NCI-H1105 treated with DMSO at 0.1 percent for 48 hours (cell line): ENCODE measurements at regions not wholly inside any gene's neighbourhood (a gene's known extent, or its start where the extent isn't known, plus 50 kb on each side); places are given as distances from the start of the nearest gene placed in this dataset.
"Not testable (repeated sequence)": the region's sequence is repeated elsewhere in the genome, so short reads cannot be mapped to it uniquely, and the experiment has no call there.

Experiments used
- DNase-seq: peaks from one replicate; lab custom pipeline; 2025; lab: John Stamatoyannopoulos, UW

DNA sequence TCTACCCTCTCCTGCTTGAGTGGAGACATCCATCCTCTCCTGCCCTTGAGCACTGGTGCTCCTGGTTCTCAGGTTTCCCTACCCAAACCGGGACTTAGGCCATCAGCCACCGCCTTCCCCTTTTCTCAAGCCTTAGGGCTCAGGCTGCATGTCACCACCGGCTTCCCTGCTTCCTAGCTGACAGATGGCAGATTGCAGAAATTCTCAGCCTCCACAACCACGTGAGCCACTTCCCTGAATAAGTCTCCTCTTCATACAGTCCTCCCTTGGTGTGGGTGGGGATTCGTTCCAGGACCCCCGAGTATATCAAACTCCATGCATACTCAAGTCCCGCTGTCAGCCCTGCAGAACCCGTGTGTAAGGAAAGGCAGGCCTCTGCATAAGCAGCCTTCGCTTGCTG lies 203.5 kb upstream of the ZNF32 start:
- DNase-seq, result no peak

DNA sequence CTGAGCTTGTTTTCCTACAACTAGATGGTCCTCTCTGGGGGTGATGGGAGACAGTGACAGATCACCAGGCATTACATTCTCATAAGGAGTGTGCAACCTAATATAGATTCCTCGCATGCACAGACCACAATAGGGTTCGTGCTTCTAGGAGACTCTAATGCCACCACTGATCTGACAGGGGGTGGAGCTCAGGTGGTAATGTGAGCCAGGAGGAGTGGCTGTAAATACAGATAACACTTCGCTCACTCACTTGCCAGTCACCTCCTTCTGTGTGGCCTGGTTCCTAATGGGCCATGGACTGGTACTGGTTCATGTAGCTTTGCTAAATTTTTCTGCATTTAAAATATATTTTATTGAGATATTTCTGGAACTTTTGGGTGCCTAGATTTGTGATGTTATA lies 202.3 kb upstream of the ZNF32 start:
- no peak for DNase-seq

DNA sequence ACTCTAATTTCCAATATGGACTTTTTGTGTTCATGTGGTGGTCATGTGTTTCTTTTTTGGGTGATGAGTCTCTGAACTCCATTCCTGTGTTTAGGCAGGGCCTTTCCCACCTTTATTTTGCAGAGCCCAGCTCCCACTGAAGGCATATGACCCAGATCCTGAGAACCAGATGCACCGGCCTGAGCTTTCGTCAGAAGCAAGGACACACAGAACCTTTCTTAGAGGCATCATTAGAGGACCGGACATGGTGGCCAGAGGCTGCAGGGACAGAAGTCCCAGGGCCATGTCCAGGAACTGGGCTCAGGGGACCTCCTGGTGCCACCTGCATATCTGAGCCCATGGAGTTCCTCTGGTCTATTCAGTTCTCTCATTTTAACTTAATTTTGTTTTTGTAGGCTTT lies 200.9 kb upstream of the ZNF32 start:
- no peak for DNase-seq

DNA sequence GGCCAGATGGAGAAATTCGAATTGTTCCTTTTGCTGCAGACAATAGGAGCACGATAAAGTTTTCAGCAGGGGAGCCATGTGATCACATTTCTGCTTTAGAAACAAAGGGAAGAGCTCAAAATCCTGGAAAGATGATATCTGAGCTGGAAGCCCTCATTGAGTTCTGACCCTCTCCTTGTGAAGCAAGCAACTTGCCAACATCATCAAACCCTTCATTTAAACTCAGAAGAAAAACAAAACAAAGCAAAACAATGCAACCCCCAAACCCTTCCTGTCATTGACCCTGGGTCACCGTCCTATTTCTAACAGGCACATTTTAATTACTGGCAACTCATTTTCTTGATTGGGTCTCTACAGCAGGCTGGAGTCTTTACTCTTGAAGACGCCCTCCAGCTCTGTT lies 198.3 kb upstream of the ZNF32 start:
- DNase-seq, result no peak

DNA sequence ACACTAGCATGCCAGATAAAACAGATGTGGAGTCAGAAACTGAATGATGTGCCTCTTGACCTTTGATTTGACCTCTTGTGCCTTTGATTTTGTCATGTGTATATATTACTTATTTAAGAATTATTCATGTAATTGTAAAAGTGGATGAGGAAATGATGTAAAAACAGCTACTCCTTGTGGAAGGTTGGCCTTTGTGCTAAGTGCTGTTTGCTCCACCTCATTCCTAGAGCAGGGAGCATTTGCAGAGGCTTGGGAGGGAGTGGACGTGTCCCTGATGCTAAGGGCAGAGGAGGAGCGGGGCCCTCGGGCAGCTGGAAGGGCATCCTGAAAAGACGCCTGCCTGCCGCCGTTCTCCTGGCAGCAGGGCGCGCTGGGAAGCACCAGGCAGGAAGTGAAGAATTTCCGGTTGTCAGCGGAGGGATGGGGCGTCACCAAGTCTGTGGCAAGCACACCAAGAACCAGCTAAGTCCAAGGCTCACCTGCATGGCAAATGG lies 197.6 kb upstream of the ZNF32 start:
- DNase-seq, result no peak

DNA sequence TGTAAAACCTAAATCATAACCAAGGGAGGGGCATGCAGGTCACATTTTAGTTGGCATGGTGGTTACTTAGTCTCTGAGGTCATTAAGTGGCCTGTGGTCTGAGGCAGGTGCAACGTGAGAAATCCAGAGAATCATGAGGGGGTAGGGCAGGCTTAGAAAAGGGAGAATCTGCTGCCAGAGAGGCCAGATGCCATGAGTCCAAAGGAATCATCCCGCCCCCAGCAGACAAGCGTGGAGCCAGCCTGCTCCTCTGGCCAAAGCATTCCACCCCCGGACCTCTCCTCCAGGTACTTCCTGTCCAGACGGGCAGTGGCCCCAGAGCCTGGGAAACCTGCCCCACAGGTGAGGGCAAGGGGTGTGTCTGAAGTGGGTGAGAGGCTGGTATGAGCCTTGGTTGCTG lies 196.4 kb upstream of the ZNF32 start:
- DNase-seq, result no peak

DNA sequence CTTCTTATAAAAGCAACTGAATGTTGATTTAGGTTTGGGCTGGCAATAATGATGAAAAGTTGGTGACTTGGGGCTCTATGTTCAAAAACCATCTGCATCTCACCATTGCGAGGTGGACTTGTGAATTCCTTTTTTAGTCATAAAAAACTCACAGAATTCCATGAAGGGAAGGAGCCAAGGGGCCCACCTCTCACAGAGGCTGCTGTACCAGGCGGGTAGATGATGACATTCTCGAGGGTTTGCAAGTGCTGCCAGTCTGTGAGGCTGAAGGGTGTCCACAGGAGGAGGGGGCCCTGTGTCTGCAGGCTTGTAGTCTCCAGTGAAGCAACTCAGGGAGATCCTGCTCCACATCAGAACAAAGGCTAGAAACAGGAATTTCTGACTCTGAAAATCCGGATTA lies 195.5 kb upstream of the ZNF32 start:
- no peak for DNase-seq

DNA sequence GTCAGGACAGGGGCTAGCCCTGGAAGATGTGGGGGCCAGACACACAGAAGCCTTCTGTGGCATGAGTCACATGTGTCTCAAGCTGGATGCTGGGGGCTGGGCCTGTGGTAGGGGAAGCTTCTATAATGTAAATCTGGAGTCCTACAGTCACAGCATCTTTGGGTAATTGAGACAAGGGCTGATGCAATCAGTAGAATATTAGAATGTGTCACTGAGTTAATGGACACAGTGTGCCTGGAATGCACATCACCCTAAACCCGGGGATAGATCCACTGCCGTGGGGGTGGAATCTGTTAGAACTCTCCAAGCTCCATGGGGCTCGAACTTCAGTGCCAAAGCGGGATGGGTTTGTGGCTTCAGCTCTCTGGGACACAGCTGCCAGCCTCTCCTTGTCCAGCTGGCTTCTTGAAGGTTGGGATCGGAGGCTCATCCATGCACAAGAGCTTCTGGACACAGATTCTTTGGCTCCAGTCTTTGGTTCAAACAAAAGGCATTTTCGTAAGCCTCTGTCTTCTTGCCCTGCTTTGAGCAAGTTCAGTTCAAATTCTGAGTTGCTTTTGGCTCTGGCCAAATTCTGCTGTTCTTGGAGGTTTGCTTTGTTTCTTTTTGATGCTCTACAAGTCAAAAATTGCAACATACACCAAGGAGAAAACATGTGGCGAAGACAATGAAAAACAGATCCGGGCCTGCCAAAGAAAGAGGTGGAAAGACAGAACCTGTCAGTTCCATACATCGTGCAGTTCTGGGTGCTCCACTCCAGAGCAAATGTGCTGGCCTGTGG lies 194.8 kb upstream of the ZNF32 start:
- DNase-seq, result no peak

DNA sequence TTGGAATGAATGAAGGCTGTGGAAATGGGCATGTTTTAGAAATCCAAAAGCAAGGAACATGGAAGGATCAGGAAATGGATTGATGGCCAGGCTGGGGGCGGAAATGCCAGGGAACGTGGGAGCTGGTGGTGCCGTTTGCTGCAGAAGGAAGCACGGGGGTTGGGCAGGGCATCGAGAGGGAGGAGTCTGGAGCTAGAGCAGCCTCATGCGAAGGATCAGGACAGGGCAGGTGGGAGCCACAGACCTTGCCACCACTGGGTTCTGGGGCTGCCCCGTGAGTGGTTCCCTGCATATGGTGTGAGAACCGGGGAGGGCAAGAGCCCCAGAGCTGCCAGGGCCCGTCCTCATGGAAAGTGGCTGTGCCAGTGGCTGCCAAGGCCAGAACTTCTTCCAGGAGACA lies 193.8 kb upstream of the ZNF32 start:
- DNase-seq, result no peak

DNA sequence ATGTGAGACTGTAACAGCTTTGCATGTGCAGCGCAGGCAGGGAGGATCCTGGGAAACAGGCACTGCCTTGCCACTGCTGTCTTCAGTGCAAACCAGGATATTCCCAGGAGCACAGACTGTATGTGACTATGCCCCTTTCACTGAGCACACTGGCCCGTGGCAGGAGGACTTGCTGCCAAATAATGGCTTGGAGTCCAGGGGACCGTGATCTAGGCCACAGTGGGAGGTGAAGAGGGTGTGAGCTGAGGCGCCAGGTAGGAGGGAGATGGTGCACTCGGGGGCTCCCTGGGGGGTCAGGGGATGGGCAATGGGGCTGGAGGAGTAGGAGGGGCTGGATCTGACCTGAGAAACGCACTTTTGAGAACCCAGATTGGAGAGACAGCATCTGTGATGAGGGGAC lies 193.4 kb upstream of the ZNF32 start:
- no peak for DNase-seq

DNA sequence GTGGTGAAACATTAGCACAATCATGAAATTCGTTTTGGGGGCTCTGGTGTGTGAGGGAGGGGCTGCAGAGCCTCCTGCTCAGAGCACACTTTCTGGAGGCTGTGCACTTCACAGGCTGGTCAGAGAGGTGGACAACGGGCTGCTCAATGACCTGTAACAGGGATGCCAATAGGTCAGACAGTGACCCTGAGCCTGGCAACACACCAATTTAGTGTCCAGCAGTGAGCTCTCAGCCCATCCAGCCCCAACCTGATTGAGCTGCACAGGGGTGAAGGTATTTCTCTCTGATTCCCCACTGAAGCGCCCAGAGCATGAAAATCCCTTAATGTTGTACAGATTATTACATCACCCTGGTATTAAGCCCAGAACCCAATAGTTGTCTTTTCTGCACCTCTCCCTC lies 191.3 kb upstream of the ZNF32 start:
- no peak for DNase-seq

DNA sequence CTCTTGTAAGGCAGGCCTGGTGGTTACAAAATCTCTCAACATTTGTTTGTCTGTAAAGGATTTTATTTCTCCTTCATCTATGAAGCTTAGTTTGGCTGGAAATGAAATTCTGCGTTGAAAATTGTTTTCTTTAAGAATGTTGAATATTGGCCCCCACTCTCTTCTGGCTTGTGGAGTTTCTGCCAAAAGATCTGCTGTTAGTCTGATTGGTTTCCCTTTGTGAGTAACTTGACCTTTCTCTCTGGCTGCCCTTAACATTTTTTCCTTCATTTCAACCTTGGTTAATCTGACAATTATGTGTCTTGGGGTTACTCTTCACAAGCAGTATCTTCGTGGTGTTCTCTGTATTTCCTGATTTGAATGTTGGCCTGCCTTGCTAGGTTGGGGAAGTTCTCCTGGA lies 186.1 kb upstream of the ZNF32 start:
- DNase-seq, result not testable (repeated sequence)

DNA sequence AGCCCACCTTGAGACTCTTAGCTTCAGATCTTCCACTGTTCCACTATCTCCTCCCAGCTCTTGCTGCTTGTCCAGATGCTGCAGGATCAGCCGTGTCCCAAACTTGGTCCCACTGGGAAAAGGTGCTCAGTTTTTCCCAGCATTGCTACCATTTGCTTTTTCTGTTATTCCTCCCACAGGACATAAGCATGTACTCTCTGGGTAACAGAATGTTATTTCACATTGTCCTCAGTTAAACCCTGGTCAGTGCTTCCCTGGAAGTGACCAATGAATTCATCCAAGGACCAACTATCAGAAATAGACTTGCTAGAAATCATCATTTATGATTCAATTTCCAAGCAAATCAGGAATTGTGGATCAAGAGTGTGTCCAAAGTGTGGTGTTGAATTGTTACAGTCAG lies 179.2 kb upstream of the ZNF32 start:
- no peak for DNase-seq

DNA sequence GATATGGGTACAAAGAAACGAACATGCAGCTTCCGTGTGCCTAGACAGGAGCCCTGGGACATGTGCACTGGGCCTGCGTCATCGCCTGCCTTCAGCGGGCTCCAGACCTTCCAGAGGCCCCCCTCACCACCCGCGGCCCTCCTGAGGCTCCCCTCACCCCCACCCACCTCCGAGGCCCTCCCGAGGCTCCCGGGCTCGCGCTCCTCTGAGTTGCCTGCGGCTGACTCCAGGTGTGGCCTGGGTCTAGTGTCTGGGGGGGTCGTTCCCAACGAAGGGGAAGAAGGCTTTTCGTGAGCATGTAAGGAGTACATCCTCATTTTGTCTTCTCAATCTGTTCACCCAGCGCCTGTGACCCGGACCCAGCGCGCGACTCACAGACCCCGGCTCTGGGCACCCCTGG lies 177.3 kb upstream of the ZNF32 start:
- DNase-seq, result no peak

DNA sequence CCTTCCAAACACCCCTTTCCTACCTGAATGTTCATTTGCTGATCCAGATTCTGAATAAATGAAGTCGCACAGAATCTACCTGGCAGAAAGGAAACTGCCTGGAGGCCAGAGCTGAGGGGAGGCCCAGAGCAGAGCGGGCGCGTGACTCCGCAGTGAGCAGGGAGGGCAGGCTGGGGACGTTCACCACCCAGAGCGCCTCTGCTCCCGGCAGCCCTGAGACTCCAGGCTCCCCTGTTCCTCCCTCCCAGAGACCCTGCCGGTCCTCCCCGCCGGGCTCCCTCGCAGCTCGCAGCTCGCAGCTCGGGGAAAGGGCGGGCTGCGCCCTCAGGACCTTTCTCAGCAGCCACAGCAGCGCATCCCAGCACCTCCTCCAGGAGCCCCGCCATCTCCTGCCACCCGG lies 176.7 kb upstream of the ZNF32 start:
- DNase-seq, result no peak

DNA sequence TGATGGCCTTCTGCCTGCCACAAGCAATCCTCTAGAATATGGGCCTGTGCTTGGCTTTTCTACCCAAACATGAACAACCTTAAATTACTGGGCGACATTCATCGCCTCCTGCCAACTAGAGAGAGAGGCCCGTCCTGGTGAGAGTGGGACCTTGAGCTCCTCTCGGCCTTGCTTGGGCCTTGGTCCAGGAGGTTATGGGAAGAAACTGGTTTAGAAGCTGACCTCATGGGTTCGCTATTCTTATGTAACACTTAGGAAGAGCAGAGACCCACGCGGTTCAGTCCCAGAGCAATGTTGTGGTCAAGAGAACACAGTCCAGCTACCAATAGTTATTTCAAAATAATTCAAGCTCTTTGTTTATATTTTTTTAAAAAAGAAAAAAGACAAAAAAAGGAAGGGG lies 176.3 kb upstream of the ZNF32 start:
- DNase-seq, result no peak

DNA sequence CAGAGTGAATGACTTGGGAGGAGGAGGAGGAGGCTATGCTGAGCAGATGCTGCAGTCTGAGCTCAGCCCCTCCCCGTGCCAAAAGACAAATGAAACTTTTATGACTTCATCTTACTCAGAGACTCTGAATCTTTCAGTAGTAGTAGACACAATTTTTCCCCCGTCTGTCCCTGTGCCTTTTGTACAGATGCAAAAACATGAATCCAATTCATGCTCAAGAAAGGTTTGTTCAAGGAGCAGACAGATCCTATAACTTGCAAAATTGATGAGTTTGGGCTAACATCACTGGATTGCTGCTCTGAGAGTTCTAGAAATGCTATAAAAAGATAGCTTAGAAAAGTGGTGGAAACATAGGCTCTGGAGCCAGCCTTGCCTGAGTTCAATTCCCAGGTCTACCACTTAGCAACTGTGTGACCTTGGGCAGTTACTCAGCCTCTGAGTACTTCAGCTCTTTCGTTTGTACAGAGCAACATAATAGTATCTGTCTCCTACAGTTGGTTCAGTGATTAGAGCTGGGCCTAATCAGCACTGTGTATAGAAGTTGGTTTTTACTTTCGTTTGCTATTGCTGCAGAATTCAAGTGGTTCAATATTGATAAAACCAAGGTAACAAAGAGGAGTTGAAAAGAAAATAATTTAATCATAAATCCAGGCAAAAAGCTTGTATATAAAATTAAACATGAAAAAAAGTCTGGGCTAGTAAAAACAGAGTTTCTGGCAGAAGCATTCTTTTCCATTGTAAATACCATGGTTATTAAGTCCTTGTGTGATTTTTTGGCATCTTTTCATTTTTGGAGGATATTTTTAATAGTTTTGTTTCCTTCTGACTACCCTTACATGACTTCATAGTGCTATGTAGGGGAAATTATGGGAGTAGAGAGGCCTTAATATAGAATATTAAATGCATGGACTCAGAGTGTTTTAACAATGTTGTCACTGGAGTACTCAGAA lies 174.2 kb upstream of the ZNF32 start:
- no peak for DNase-seq

DNA sequence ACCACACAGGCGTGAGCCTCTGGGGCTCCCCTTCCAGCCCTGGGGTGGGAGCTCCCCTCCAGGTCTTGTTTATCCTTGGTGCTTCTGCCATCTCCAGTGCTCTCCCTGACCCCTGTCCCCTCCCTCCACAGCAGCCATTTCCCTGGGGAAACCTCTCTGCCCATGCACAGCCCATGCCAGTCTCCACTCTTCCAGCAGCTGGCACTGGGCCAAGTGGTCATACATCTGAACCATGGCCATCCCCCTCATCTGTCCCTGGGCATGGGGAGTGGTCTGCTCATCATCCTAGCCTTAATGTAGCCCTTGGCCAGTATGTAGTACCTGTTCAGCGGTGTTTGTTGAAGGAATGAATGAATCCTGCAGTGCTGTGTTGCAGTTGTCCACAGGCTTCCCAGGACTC lies 172.4 kb upstream of the ZNF32 start:
- DNase-seq, result no peak

DNA sequence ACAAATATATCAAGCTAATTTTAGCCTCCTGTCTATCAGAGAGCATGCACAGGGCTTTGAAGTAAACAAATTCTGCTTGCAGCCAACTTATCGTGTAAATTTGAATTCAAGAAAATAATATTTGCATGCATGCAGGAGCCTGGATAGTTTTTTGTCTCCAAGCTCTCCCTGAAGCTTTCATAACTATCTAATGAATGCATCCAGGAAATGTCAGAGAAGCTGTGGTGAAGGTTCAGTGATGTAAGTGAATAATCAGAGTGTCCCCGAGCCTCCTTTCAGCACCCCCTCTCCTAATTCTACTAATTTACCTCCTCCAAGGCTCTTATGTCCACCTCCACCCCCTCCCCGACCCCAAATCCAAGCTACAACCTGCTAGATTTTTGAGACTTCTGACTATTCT lies 172.0 kb upstream of the ZNF32 start:
- no peak for DNase-seq

DNA sequence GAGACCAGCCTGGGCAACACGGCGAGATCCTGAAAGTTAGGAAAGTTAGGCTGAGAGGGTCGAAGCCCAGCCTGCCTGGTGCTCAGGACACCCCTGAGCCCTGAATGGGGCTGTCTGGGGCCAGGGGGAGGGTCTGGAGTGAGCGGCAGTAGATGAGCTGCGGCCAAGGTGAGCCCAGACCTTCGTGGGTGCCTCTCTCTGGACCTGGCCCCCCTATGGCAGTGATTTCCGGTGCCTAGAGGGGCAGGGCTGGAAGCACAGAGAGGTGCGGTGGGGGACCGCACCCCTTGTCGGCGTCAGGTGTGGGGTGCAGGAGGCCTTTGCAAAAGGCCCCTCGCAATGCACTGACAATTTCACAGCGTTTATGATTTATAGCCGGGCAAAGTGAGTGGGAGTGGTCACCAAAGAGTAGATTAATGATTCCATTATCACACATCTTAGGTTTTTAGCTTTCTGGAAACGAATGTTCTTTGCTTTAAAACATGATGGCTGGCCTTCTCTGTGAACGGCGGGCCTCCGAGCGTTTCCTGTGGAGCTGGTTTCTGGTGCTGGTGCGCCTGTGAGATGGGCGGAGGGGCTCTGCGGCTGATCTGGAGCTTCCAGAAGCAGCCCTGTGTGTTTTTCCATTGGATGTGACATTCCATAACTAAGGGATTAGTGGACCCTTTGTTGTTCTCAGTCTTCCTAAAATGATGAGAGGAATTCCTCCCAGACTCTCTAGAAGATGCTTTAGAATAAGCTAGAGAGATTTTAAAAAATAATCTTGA lies 171.0 kb upstream of the ZNF32 start:
- no peak for DNase-seq

DNA sequence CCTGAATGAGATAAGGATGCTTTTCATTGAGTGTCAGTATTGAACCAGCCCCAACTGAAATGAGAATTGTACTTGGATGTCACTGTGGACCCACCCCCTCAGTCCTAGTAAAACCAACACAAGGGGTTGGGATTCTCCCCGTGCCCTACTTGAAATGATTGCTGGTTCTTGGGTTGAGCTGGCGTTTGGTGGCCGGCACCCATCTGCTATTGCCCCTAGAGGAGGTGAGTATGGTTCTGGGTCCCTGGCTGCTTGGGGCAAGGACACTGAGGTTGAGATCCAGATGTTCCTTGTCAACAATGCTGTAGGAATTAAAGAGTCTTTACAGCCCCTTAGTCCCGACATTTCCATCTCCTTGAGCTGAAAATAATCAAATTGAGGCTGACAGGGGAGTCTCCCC lies 170.0 kb upstream of the ZNF32 start:
- DNase-seq, result no peak

DNA sequence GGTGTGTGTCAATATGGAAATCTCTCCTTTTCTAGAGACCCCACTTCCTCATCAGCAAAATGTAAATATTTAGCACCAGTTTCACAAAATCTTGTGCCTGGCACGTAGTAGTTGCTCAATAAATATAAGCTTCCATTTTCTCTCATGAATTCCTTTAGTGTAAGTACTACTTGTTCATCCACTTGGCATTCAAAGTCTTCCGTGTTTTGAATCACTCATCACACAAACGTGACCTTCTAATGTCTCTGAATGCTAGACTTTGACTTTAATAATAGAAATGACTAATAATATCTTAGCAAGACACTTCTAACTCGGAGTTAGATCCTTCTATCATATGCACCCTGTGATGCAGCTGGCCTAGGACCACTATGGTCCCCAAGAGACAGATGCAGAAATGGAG lies 168.7 kb upstream of the ZNF32 start:
- no peak for DNase-seq
